SIG-M5 treated with dmso at 0.1 percent for 504 hours (cell line): ENCODE measurements at regions not wholly inside any gene's neighbourhood (a gene's known extent, or its start where the extent isn't known, plus 50 kb on each side); places are given as distances from the start of the nearest gene placed in this dataset.
A peak's percentile ranks its signal among the peaks of the same experiment; 100 is the strongest.
"Not testable (repeated sequence)": the region's sequence is repeated elsewhere in the genome, so short reads cannot be mapped to it uniquely, and the experiment has no call there.

Experiments used
- DNase-seq: peaks from one replicate; lab custom pipeline; 2025; ENCODE audit not compliant: unreplicated experiment; lab: John Stamatoyannopoulos, UW

DNA sequence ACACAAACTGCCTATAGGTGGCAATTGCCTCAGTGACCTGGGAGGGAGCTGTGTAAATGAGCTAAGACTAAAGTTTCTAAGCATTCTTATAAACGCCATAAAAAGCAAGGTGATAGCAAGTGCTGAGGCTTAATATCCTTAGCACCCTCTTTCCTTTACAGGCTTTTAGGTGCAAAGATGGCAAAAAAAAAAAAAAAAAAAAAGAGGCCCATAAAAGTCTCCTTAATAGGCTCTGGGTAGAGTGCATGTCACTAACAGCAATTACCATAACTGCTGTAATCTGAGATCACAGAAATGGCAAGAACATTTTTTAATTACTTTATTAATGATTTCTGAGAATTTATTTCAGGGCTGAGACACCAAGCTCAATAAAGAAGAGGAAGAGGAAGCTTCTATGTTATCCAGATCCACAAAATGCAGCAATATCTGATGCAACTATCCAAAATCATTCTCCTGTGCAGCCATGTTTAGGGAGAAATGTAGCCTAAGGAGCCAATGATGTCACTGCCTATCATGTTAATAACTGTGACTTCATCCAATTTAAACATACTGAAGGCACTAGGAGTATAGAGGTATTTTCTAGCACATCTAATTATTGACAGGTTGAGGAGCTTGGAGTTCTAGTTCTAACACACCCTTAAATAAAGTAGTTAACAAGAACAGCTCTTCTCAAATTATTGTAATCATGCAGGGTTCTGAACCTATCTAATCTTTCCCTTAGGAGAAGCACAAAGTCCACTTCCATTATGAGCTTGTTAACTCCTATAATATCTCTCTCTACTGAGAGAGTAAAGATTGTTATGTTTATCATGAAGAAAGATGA, 804.3 kb upstream of the ACVR2A start:
- DNase-seq, result no peak

DNA sequence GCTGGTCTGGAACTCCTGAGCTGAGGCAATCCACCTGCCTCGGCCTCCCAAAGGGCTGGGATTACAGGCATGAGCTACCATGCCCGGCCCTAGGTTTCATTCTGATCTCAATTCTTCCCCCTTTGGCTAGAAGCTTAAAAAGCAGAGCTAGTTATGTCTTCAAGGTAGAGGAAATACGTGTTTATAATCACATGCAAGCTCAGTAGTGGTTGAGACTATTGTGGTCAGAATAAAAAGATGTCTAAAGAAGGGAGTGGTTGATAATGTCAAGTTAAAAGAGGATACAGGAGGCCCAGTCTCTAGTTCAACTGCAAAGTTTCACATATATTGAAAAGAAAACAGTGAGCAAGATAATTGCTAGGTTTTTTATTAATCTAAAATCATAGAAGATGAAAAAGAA, 807.8 kb upstream of the ACVR2A start:
- no peak for DNase-seq

DNA sequence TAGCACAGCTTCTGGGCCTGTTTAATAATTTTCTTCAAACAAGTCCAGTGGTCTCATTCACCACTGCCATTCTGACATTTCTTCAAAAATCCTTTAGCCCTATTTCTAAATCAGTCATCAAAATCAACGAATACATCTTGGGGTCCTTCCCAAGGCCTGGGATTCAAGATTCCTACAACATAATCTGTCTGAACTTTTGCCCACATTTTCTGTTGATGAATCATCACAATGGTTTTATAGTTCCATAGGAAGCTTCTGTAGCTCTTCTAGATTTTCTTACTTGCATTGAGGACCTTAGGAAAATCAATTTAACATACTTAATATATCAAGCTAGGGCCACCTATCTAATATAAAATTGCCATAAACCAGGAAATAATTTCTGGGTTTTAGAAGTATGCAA, 811.8 kb upstream of the ACVR2A start:
- DNase-seq, result no peak

DNA sequence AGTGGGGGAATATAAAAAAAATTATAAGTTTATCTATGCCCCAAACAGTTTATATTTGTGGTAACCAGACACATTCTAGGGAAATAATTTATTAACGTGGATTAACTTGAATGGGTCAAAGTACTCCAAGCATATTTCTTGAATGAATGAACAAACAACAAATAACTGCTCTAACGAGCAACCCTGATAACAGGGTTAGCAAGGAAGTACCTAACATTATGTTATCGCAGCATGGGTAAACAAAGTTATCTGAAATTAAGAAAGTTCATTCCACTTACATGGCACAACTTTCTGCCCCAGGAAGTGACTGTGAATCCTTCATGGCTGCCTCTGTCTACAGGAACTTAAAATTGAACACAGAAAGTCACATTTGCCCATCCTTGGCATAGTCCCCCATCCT, 812.9 kb upstream of the ACVR2A start:
- no peak for DNase-seq

- DNase-seq, result no peak
Measured at GRCh38 chr2:147030966-147031720, 813.7 kb upstream of the ACVR2A start.

GRCh38 chr2:147027436-147027835, 817.4 kb upstream of the ACVR2A start:
- no peak for DNase-seq

DNA sequence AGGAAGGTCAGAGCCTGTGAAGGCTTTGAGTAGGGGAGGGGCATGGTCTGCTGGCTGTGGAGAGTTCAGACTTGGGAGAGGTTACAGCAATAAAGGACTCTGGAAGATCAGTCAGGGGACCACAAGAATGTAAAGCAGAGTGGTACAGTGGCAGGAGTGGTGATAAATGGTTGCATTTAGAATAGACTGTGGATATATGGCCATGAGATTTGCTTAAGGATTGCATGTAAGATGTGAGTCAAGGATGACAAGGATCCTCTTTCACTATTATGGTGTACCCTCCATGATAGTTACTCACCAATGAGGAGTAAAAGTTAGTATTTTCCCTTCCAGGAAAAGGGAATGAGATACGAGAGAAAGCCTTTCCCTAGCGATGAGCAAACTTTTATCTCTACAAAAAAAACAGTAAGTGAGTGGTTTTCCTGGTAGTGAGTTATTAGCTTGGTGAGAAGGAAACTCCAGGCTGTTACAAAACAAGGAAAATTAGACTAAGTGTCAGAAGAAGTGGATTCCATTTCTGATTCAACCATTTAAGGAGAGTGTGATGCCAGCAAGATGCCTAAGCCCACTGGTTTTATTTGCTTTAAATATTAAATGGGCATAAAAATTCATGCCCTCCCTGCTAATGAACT, 818.0 kb upstream of the ACVR2A start:
- DNase-seq, result no peak

DNA sequence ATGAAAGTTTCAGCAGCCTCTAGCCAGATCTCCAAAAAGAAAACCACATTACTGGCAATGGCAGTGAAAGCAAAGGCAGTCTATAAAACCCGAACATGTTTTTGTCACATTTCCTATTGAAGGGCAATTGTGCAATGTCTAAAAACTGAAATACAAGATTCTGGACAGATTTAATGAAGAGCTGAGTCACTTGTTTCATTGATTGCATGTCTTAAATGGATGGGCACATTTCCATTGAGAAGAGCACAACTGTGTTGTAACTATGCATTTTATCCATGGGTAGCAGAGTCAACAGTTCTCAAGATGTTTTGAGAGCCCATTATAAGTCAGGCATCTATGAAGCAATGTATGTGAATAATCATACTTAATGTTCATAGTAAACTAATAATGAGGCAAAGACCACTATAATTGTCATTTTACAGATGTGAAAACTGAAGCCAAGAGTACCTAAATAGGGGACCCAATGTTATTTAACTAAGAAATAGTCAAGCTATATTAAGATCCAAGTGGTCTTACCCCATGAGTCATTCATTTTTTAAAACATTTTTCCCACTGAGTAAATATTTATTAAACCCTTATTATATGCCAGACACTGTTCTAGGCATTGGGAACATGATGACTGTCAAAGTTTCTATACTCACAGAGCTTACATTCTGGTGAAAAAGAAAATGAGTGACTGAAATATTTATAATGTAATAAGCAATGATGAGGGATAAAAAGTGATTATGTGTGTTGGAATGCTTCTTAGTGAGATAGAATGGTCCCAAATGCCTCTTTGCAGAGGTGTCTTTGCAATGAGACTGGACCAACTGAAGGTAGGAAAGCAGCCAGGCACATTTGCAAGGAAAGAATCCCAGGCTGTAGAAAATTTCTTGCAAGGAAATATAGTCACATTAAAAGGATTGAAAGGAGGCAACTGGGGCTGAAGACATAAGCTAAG, 818.9 kb upstream of the ACVR2A start:
- DNase-seq, result peak; percentile 8

DNA sequence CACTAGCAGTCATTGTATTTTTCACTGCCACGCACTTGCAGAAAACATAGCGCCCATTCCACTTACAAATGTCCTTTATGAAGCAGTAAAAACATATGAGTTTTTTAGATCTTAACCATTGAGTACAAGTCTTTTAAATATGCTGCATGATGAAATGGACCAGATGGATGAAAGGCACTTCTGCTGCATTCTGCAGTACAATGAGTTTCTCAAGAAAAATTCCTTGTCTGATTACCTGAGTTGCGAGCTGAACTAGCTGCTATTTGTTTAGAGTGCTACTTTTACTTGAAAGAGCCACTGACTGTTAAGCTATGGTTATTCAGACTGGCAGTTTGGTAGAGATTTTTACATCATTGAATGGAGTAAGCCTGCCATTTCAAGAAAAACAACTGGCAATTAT, 825.5 kb upstream of the ACVR2A start:
- no peak for DNase-seq

DNA sequence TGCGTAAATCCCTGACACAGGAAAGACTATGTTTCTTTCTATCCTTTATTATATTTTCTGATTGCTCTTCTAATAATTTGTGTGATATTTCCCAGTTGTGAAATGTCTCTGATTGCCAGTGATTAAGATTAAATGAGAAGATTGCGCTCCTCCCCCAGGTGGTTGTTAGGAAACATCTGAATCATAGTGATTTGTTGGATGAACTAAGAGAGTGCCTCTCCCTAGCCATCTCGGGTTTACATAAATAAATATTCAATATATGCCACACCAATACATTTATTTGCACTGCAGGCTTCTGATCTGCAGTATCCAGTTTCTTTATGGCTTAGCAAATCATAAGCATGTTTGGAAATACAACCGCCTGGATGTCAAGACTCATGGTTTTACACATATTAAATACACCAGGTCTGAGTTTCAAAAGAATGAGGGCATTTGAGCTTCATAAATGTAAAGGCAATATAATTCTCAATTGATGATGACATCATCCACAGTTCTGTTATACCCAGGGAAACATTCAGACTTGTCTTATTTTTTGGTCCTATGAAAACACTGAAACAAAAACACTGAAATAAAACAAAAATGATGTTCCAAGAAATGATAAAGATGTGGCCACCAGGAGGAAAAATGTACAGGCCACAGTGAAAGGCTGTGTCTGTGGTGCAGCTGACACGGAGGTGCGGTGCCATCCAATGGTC, 826.7 kb upstream of the ACVR2A start:
- no peak for DNase-seq

DNA sequence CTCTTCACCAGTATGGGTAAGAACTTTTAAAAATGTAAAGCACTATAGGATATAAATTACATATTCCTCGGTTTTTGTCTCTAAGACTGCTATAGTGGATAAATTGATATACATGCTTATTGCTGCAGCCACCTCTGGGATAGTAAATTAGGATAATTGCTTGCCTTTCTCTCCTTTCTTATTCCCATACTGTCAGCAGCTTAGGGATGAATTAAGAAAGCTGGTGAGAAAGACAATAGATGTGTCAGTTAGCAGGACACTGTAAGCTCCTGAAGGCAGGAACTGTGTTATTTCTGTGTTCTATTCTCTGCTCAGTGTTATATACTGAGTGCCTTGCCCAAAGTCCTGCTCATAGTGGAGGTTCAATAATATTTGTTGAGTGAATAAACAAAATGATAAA, 828.6 kb upstream of the ACVR2A start:
- no peak for DNase-seq

DNA sequence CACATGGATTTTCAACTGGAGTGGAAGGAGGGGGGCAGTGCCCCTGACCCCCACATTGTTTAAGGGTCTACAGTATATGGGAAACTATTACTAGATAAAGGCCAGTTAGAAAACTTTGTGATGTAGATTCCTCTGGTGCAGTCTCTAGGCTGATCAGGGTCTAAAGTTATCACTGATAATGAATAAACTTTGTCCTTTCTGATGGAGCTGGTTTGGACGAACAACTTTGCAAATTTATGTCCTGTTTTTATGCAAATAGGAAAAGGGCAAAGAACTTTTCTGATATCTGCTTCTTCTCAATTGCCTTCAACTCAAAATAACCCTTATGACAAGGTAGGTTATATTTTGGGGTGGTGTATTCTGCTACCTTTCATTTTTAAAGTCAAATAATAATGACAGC, 829.2 kb upstream of the ACVR2A start:
- DNase-seq, result no peak

- no peak for DNase-seq
Measured at GRCh38 chr2:147013696-147014392, 831.0 kb upstream of the ACVR2A start.

DNA sequence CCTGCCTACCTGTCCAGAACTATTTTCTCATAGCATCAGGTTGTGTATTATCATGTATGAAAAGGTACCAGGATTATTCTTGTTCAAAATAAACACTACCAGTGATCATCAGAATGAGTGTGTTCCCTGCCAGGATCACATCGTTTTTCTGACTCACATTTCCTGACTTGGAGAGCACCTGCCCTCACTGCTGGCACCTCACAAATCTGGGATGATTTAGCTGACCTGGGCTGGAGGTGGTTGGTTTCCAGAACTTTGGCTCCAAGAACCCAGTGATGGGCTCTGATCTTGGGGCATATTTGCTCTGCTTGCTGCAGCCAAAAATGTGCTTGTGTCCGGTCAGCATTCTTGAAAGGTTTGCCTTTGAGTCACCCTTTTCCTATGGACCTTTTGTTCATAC, 836.3 kb upstream of the ACVR2A start:
- DNase-seq, result no peak

DNA sequence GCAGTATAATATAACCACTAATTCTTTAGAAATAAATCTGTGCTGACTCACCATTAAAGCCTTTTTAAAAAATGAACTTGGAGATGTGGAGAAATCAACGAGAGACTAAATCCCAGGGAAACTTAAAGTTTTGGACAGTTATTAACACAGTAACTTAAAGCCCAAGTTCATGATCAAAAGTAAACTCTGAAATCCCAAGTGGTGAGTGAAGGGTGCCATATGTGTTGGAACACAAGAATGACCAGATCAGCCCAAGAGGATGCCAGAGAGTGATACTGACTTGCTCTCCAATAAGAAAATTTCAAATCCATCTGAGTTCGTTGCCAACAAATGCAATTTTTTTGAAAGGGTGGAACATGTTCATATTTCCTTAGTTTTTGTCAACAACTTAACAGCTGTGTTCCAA, 838.1 kb upstream of the ACVR2A start:
- no peak for DNase-seq

DNA sequence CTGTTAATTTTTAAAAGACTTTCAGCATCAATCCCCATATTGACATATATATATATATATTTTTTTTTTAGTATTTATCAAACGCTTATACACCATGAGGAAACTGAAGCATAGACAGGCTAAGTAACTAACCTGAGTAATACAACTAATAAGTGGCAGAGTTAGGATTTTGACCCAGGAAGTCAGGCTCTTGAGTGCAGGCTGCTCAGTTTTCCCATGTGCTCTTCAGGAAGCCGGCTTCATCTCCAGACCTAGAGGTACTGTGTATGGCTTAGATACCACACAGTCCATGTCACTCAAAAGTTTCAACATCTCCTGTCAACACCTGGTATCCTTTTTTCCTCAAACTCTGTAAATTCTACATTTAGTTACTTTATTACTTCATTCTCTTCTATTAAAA, 841.7 kb upstream of the ACVR2A start:
- DNase-seq, result no peak

GRCh38 chr2:147002256-147002655, 842.6 kb upstream of the ACVR2A start:
- DNase-seq, result no peak

- DNase-seq, result no peak
Measured at GRCh38 chr2:147001061-147001460, 843.8 kb upstream of the ACVR2A start.

- DNase-seq, result not testable (repeated sequence)
Measured at GRCh38 chr2:147000151-147000550, 844.7 kb upstream of the ACVR2A start.

- no peak for DNase-seq
Measured at GRCh38 chr2:146997945-146998344, 846.9 kb upstream of the ACVR2A start.
